H1 (cell line): ENCODE measurements at regions not wholly inside any gene's neighbourhood (a gene's known extent, or its start where the extent isn't known, plus 50 kb on each side); places are given as distances from the start of the nearest gene placed in this dataset.

Experiments used
- CTCF ChIA-PET: fragments of 300-600 bp; sonication (Branson Sonifier 250); formaldehyde crosslinking; loops from one replicate; lab custom pipeline; 2021; ENCODE audit not compliant: partially characterized antibody; lab: Charles Lee
- POLR2A ChIA-PET: fragments of 300-600 bp; sonication (Branson Sonifier 250); formaldehyde crosslinking; loops from one replicate; lab custom pipeline; 2021; ENCODE audit warnings: inconsistent platforms; ENCODE audit not compliant: partially characterized antibody; lab: Charles Lee
- DNase-seq, 2 experiments: peaks; one replicate each; pipeline versions ENCODE4 v3.0.0 to v3.0.0-alpha.2; 2010 to 2022; ENCODE audit warnings: low spot score in 2 of 2, low read depth in 1 of 2, mixed read lengths in 1 of 2
- FAIRE-seq: peaks from 2 replicates; lab custom pipeline; 2011; peaks lifted over from hg19 to GRCh38; lab: Jason Lieb, UNC
- H2AFZ ChIP-seq: 2 replicates; pipeline ENCODE4 v1.8.1; 2012; ENCODE audit warnings: low read length, inconsistent platforms
- H2AK5ac ChIP-seq: 2 replicates; pipeline ENCODE4 v1.6.1; 2013; ENCODE audit warnings: low read depth, low read length
- H2BK120ac ChIP-seq: replicated peaks from 2 replicates; pipeline ENCODE3; 2013; ENCODE audit warnings: low read depth, low read length, inconsistent platforms
- H2BK12ac ChIP-seq: 2 replicates; pipeline ENCODE4 v1.6.1; 2013; ENCODE audit warnings: low read depth, low read length
- H2BK15ac ChIP-seq: 2 replicates; pipeline ENCODE4 v1.6.1; 2013; ENCODE audit warnings: low read length
- H2BK20ac ChIP-seq: 2 replicates; pipeline ENCODE4 v1.6.1; 2013; ENCODE audit warnings: low read length
- H2BK5ac ChIP-seq: 2 replicates; pipeline ENCODE4 v1.6.1; 2013; ENCODE audit warnings: low read depth, low read length
- H3K14ac ChIP-seq: 2 replicates; pipeline ENCODE4 v1.6.1; 2013; ENCODE audit warnings: inconsistent platforms; ENCODE audit not compliant: insufficient read length
- H3K18ac ChIP-seq: 2 replicates; pipeline ENCODE4 v1.6.1; 2013; ENCODE audit warnings: low read length; ENCODE audit errors: extremely low read depth
- H3K23ac ChIP-seq: 2 replicates; pipeline ENCODE4 v1.6.1; 2013; ENCODE audit warnings: inconsistent platforms; ENCODE audit not compliant: insufficient read length
- H3K23me2 ChIP-seq: 2 replicates; pipeline ENCODE4 v1.6.1; 2013; ENCODE audit warnings: low read depth, low read length
- H3K27ac ChIP-seq: 2 replicates; pipeline ENCODE4 v1.6.1; 2011; ENCODE audit warnings: low read depth, low read length, inconsistent platforms
- H3K27me3 ChIP-seq, 4 experiments: replicated peaks in 1 of 4; 1 replicate in 1 of 4; 2 replicates in 3 of 4; pipeline versions ENCODE4 v1.6.1 to v1.8.1; 2011 to 2013; ENCODE audit warnings: low read length in 3 of 4, mild to moderate bottlenecking in 3 of 4, inconsistent platforms in 2 of 4, mixed read lengths in 2 of 4, moderate library complexity in 1 of 4; ENCODE audit not compliant: control insufficient read depth in 3 of 4, insufficient read depth in 3 of 4; ENCODE audit errors: extremely low read depth in 1 of 4
- H3K36me3 ChIP-seq, 4 experiments: 2 replicates each; pipeline versions ENCODE4 v1.6.1 to v1.8.1; 2011 to 2013; ENCODE audit warnings: mild to moderate bottlenecking in 4 of 4, low read length in 3 of 4, moderate library complexity in 2 of 4, control low read depth in 1 of 4, inconsistent platforms in 1 of 4; ENCODE audit not compliant: insufficient read depth in 4 of 4, control insufficient read depth in 2 of 4
- H3K4ac ChIP-seq: replicated peaks from 2 replicates; pipeline ENCODE3; 2013; ENCODE audit warnings: low read length, low read depth, mixed read lengths, inconsistent platforms; ENCODE audit not compliant: insufficient read length
- H3K4me1 ChIP-seq, 4 experiments: replicated peaks in 1 of 4; 1 replicate in 1 of 4; 2 replicates in 3 of 4; pipeline versions ENCODE4 v1.6.1 to v1.8.1; 2011 to 2013; ENCODE audit warnings: low read length in 3 of 4, inconsistent platforms in 2 of 4, mixed read lengths in 1 of 4; ENCODE audit not compliant: insufficient read depth in 4 of 4, control insufficient read depth in 3 of 4
- H3K4me2 ChIP-seq, 2 experiments: 2 replicates each; pipeline versions ENCODE4 v1.6.1 to v1.8.1; 2011 to 2013; ENCODE audit warnings: low read depth in 2 of 2, low read length in 2 of 2, control low read depth in 1 of 2, inconsistent platforms in 1 of 2, mild to moderate bottlenecking in 1 of 2; ENCODE audit not compliant: insufficient read depth in 1 of 2
- H3K4me3 ChIP-seq, 4 experiments: fragments of 200-600, 300-600 bp in 1 of 4; sonication (generic), shearing (Covaris generic), sonication (Bioruptor Twin) in 1 of 4; 2 replicates each; pipeline versions ENCODE4 v1.5.1 to v1.8.1; 2011 to 2016; ENCODE audit warnings: low read length in 4 of 4, low read depth in 3 of 4, control low read depth in 2 of 4, inconsistent platforms in 2 of 4, mild to moderate bottlenecking in 2 of 4, mixed read lengths in 1 of 4, moderate library complexity in 1 of 4; ENCODE audit not compliant: insufficient read depth in 2 of 4; ENCODE audit errors: extremely low read depth in 1 of 4
- H3K56ac ChIP-seq: replicated peaks from 2 replicates; pipeline ENCODE3; 2013; ENCODE audit warnings: low read depth, mild to moderate bottlenecking, mixed read lengths, low read length, inconsistent platforms; ENCODE audit not compliant: insufficient read length
- H3K79me1 ChIP-seq: 2 replicates; pipeline ENCODE4 v1.6.1; 2013; ENCODE audit warnings: low read depth, low read length, control low read depth
- H3K79me2 ChIP-seq, 2 experiments: 2 replicates each; pipeline versions ENCODE4 v1.6.1 to v1.8.1; 2012 to 2013; ENCODE audit warnings: low read length in 2 of 2, mild to moderate bottlenecking in 2 of 2, inconsistent platforms in 1 of 2; ENCODE audit not compliant: insufficient read depth in 2 of 2, control insufficient read depth in 1 of 2
- H3K9ac ChIP-seq, 4 experiments: replicated peaks in 1 of 4; 1 replicate in 1 of 4; 2 replicates in 3 of 4; pipeline versions ENCODE4 v1.6.1 to v1.8.1; 2011 to 2013; ENCODE audit warnings: low read depth in 3 of 4, low read length in 3 of 4, control low read depth in 2 of 4, mild to moderate bottlenecking in 2 of 4, moderate library complexity in 2 of 4, inconsistent platforms in 1 of 4; ENCODE audit errors: extremely low read depth in 1 of 4
- H3K9me3 ChIP-seq, 2 experiments: 2 replicates each; pipeline versions ENCODE4 v1.6.1 to v1.8.1; 2012 to 2013; ENCODE audit warnings: mild to moderate bottlenecking in 2 of 2, moderate library complexity in 2 of 2, control low read depth in 1 of 2, inconsistent platforms in 1 of 2, low read depth in 1 of 2, low read length in 1 of 2, mixed read lengths in 1 of 2; ENCODE audit not compliant: insufficient read depth in 2 of 2
- H4K20me1 ChIP-seq, 2 experiments: replicated peaks in 1 of 2; 2 replicates each; pipeline versions ENCODE3 to v1.8.1; 2011 to 2013; ENCODE audit warnings: inconsistent platforms in 2 of 2, low read length in 2 of 2, mild to moderate bottlenecking in 1 of 2; ENCODE audit not compliant: insufficient read depth in 2 of 2, control insufficient read depth in 1 of 2
- H4K5ac ChIP-seq: 2 replicates; pipeline ENCODE4 v1.6.1; 2013; ENCODE audit warnings: low read length, low read depth, mixed read lengths, inconsistent platforms; ENCODE audit not compliant: insufficient read length
- H4K8ac ChIP-seq: 2 replicates; pipeline ENCODE4 v1.8.0; 2013; ENCODE audit warnings: mild to moderate bottlenecking, moderate library complexity, low read length, inconsistent platforms; ENCODE audit not compliant: insufficient read depth; ENCODE audit errors: extremely low read depth
- H4K91ac ChIP-seq: replicated peaks from 2 replicates; pipeline ENCODE3; 2013; ENCODE audit warnings: low read length, mixed read lengths, inconsistent platforms; ENCODE audit not compliant: insufficient read length
- ASH2L ChIP-seq: fragments of 200-600, 300-600 bp; sonication (generic); IDR thresholded peaks from one replicate; pipeline ENCODE4 v1.7.1; 2017; ENCODE audit warnings: low read length
- BACH1 ChIP-seq: IDR thresholded peaks from 2 replicates; pipeline ENCODE4 v1.6.1; 2012; ENCODE audit warnings: low read length, improper control_type of control experiment
- CBX5 ChIP-seq: fragments of 300-800, 300-1000 bp; sonication (generic); IDR thresholded peaks from 2 replicates; pipeline ENCODE4 v1.7.1; 2016; ENCODE audit warnings: antibody characterized with exemption, low read length, low read depth
- CBX8 ChIP-seq: fragments of 300-800, 300-1000 bp; sonication (generic); IDR thresholded peaks from 2 replicates; pipeline ENCODE4 v1.7.1; 2016; ENCODE audit warnings: low read depth, low read length, borderline replicate concordance
- CHD1 ChIP-seq: IDR thresholded peaks from 2 replicates; pipeline ENCODE4 v1.6.1; 2012; ENCODE audit warnings: low read depth, low read length, improper control_type of control experiment
- FOSL1 ChIP-seq: IDR thresholded peaks from 2 replicates; pipeline ENCODE4 v1.6.1; 2011; ENCODE audit warnings: mild to moderate bottlenecking, low read depth, low read length, moderate library complexity; ENCODE audit not compliant: insufficient read depth
- KDM5A ChIP-seq: fragments of 200-600 bp; IDR thresholded peaks from 2 replicates; pipeline ENCODE4 v1.7.1; 2012; ENCODE audit warnings: mild to moderate bottlenecking, low read length, inconsistent platforms, mixed read lengths
- NANOG ChIP-seq: IDR thresholded peaks from 2 replicates; pipeline ENCODE4 v1.6.1; 2011; ENCODE audit warnings: low read length, low read depth, mild to moderate bottlenecking, inconsistent platforms; ENCODE audit not compliant: insufficient read depth, poor library complexity, severe bottlenecking
- RNF2 ChIP-seq: fragments of 200-900, 300-1000 bp; sonication (generic); IDR thresholded peaks from 2 replicates; pipeline ENCODE4 v1.7.1; 2016; ENCODE audit warnings: borderline replicate concordance, low read depth, mild to moderate bottlenecking, antibody characterized with exemption, low read length; ENCODE audit not compliant: poor library complexity, severe bottlenecking; ENCODE audit errors: missing control alignments
- SIX5 ChIP-seq: IDR thresholded peaks from 2 replicates; pipeline ENCODE4 v1.6.1; 2011; ENCODE audit warnings: mild to moderate bottlenecking, low read depth, low read length
- SP2 ChIP-seq: IDR thresholded peaks from 2 replicates; pipeline ENCODE4 v1.6.1; 2012; ENCODE audit warnings: mild to moderate bottlenecking, low read length, inconsistent platforms
- TAF1 ChIP-seq: IDR thresholded peaks from 2 replicates; pipeline ENCODE4 v1.6.1; 2011; ENCODE audit warnings: mild to moderate bottlenecking, low read depth, low read length
- TBP ChIP-seq: IDR thresholded peaks from 2 replicates; pipeline ENCODE4 v1.6.1; 2011; ENCODE audit warnings: low read depth, low read length, improper control_type of control experiment
- ZNF274 ChIP-seq: IDR thresholded peaks from 2 replicates; pipeline ENCODE4 v1.7.0; 2012; ENCODE audit warnings: low read length, borderline replicate concordance; ENCODE audit errors: extremely low read depth
- WGBS, 2 experiments: shearing (Covaris generic) in 1 of 2; methylation state at CpG; one replicate each; pipeline versions ENCODE4 v1.1.6 to v1.1.7; 2013 to 2015; ENCODE audit warnings: low lambda C conversion rate in 2 of 2, mixed read lengths in 2 of 2, inconsistent platforms in 1 of 2, low coverage in 1 of 2, missing lambda C conversion rate in 1 of 2; ENCODE audit not compliant: insufficient replicate concordance in 2 of 2, insufficient coverage in 1 of 2, insufficient read length in 1 of 2; ENCODE audit errors: extremely low coverage in 1 of 2, missing lambda C conversion rate in 1 of 2; 5-methylcytosine and 5-hydroxymethylcytosine counted together
- TF ChIP-seq, protein P1 (sequence below): IDR thresholded peaks from 2 replicates; pipeline ENCODE4 v1.6.1; 2011; ENCODE audit warnings: low read length, improper control_type of control experiment

DNA sequence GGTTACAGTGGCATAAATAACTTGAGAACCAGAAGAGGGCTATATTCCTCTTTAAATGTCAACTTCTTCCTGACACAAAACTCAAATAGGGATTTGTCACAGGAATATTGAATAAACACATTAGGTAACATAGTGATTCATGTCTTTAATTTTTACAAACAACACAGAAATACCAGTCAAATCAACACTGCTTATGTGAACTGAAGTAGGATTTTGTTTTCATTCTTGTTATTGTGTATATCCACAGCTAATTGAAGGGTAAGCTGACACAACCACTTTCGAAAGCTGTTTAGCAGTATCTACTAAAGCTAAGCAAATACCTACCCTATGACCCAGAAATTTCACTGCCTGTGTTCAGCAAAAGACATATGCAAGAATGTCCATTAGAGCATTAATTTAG lies 120.4 kb upstream of the EOLA2 start:
- no peaks in the 10 kb centered on the region for H3K79me1 ChIP-seq
- no peak overlapping the region for H3K23ac ChIP-seq
- FAIRE-seq, result no peak
- no peaks in the 10 kb centered on the region for H3K23me2 ChIP-seq
- POLR2A ChIA-PET, result no interaction called here
- H3K14ac ChIP-seq, result no peak overlapping the region
- no peak overlapping the region for H2BK20ac ChIP-seq
- no peaks in the 10 kb centered on the region for H4K20me1 ChIP-seq
- no peak overlapping the region for H3K18ac ChIP-seq
- H4K5ac ChIP-seq, result no peak overlapping the region
- 100% methylated on average over 1 of the region's 1 CpG; no CpG with 5 or more reads in 1 of the 2 experiments for WGBS, 2 experiments
- H2BK120ac ChIP-seq, result no peak overlapping the region
- H2AK5ac ChIP-seq, result no peak overlapping the region
- CTCF ChIA-PET, result no interaction called here
- H3K4me2 ChIP-seq, result no peak overlapping the region
- H3K9ac ChIP-seq, result no peak overlapping the region
- DNase-seq, result no peak
- H3K27ac ChIP-seq, result no peak overlapping the region
- H3K4me3 ChIP-seq, result no peak overlapping the region
- no peak overlapping the region for H2BK5ac ChIP-seq
- H4K8ac ChIP-seq, result no peak overlapping the region
- H3K9me3 ChIP-seq, result no peaks in the 10 kb centered on the region
- no peak overlapping the region for H3K56ac ChIP-seq
- no peaks in the 10 kb centered on the region for H3K79me2 ChIP-seq
- no peaks in the 10 kb centered on the region for H3K36me3 ChIP-seq
- no peak overlapping the region for H4K91ac ChIP-seq
- no peaks in the 10 kb centered on the region for H3K4me1 ChIP-seq
- no peak overlapping the region for H3K4ac ChIP-seq
- H2AFZ ChIP-seq, result no peak overlapping the region
- no peak overlapping the region for H2BK15ac ChIP-seq
- H2BK12ac ChIP-seq, result no peak overlapping the region
- H3K27me3 ChIP-seq, result no peaks in the 10 kb centered on the region
- TF ChIP-seq CBX8 (no peak), NANOG (no peak), TBP (no peak), KDM5A (no peak), ASH2L (no peak), CBX5 (no peak), FOSL1 (no peak), CHD1 (no peak), SP2 (no peak), BACH1 (no peak), TAF1 (no peak), SIX5 (no peak), ZNF274 (no peak), RNF2 (no peak)
- TF ChIP-seq, protein P1, sequence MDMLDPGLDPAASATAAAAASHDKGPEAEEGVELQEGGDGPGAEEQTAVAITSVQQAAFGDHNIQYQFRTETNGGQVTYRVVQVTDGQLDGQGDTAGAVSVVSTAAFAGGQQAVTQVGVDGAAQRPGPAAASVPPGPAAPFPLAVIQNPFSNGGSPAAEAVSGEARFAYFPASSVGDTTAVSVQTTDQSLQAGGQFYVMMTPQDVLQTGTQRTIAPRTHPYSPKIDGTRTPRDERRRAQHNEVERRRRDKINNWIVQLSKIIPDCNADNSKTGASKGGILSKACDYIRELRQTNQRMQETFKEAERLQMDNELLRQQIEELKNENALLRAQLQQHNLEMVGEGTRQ, result no peak
